HEK293 (cell line): ENCODE measurements at regions not wholly inside any gene's neighbourhood (a gene's known extent, or its start where the extent isn't known, plus 50 kb on each side); places are given as distances from the start of the nearest gene placed in this dataset.

ENCODE experiments used
- CTCF ChIA-PET: fragments of 350-600 bp; formaldehyde crosslinking; extraction: SDS; loops from one replicate; lab custom pipeline; 2021; ENCODE audit warnings: antibody characterized with exemption; lab: Yijun Ruan, JAX
- POLR2A ChIA-PET: fragments of 300-600 bp; formaldehyde crosslinking; extraction: SDS; loops from one replicate; lab custom pipeline; 2020; ENCODE audit warnings: antibody characterized with exemption, inconsistent platforms; lab: Yijun Ruan, JAX
- H3K27ac ChIP-seq: fragments of 200-500 bp; sonication (Bioruptor generic); 2 replicates; pipeline ENCODE4 v1.5.1; 2014; ENCODE audit warnings: low read depth, low read length, control low read depth, inconsistent platforms; ENCODE audit errors: extremely low read depth
- H3K36me3 ChIP-seq, 2 experiments: fragments of 200-500 bp in 1 of 2; sonication (Bioruptor generic) in 1 of 2; 1 replicate in 1 of 2; 2 replicates in 1 of 2; pipeline ENCODE4 v1.5.1; 2014 to 2017; ENCODE audit warnings: inconsistent platforms in 2 of 2, low read length in 2 of 2; ENCODE audit not compliant: control insufficient read depth in 2 of 2, insufficient read depth in 1 of 2
- H3K4me1 ChIP-seq: fragments of 200-500 bp; sonication (Bioruptor generic); 2 replicates; pipeline ENCODE4 v1.5.1; 2014; ENCODE audit warnings: mild to moderate bottlenecking, low read length, inconsistent platforms; ENCODE audit not compliant: control insufficient read depth, insufficient read depth
- H3K4me3 ChIP-seq: 2 replicates; pipeline ENCODE4 v1.5.1; 2011; ENCODE audit warnings: low read depth, mild to moderate bottlenecking, control low read depth, low read length, moderate library complexity
- H3K9me3 ChIP-seq: fragments of 200-500 bp; sonication (Bioruptor generic); 2 replicates; pipeline ENCODE4 v1.5.1; 2014; ENCODE audit warnings: low read depth, low read length, inconsistent platforms; ENCODE audit not compliant: control insufficient read depth, insufficient read depth
- BCL11B ChIP-seq: fragments of 450-650 bp; formaldehyde crosslinking; IDR thresholded peaks from 2 replicates; pipeline ENCODE4 v1.5.1; 2016; ENCODE audit warnings: low read depth, missing biosample characterization, missing genetic modification characterization
- ELK4 ChIP-seq: IDR thresholded peaks from 2 replicates; pipeline ENCODE4 v1.6.1; 2011; ENCODE audit warnings: mild to moderate bottlenecking, low read depth, low read length, borderline replicate concordance
- GLIS1 ChIP-seq: fragments of 450-650 bp; formaldehyde crosslinking; IDR thresholded peaks from 2 replicates; pipeline ENCODE4 v1.5.1; 2016; ENCODE audit warnings: missing biosample characterization, missing genetic modification characterization
- HOXA7 ChIP-seq: sonication (generic); formaldehyde crosslinking; IDR thresholded peaks from 2 replicates; pipeline ENCODE4 v1.8.1; 2022; ENCODE audit warnings: missing genetic modification reagents, borderline replicate concordance
- HOXD13 ChIP-seq: sonication (generic); formaldehyde crosslinking; IDR thresholded peaks from 2 replicates; pipeline ENCODE4 v1.8.0; 2022; ENCODE audit warnings: missing genetic modification reagents, borderline replicate concordance
- MEIS1 ChIP-seq: sonication (generic); formaldehyde crosslinking; IDR thresholded peaks from 2 replicates; pipeline ENCODE4 v1.8.1; 2022; ENCODE audit warnings: missing genetic modification reagents, mild to moderate bottlenecking, borderline replicate concordance
- OSR2 ChIP-seq: fragments of 450-650 bp; formaldehyde crosslinking; IDR thresholded peaks from 2 replicates; pipeline ENCODE4 v1.5.1; 2016; ENCODE audit warnings: missing biosample characterization, missing genetic modification characterization
- SP7 ChIP-seq: fragments of 450-650 bp; formaldehyde crosslinking; IDR thresholded peaks from 2 replicates; pipeline ENCODE4 v1.5.1; 2016; ENCODE audit warnings: missing biosample characterization, missing genetic modification characterization
- ZBTB49 ChIP-seq: fragments of 450-650 bp; formaldehyde crosslinking; IDR thresholded peaks from 2 replicates; pipeline ENCODE4 v1.5.1; 2016; ENCODE audit warnings: missing biosample characterization, missing genetic modification characterization, low read depth
- ZBTB6 ChIP-seq: fragments of 450-650 bp; formaldehyde crosslinking; IDR thresholded peaks from 2 replicates; pipeline ENCODE4 v1.5.1; 2017; ENCODE audit warnings: missing biosample characterization, missing genetic modification characterization
- ZFHX2 ChIP-seq: fragments of 450-650 bp; formaldehyde crosslinking; conservative IDR thresholded peaks from 2 replicates; pipeline ENCODE4 v1.5.1; 2016; ENCODE audit warnings: missing biosample characterization, missing genetic modification characterization
- ZNF114 ChIP-seq: fragments of 450-650 bp; formaldehyde crosslinking; IDR thresholded peaks from 2 replicates; pipeline ENCODE4 v1.5.0; 2017; ENCODE audit warnings: missing biosample characterization, missing genetic modification characterization
- ZNF23 ChIP-seq: fragments of 450-650 bp; formaldehyde crosslinking; IDR thresholded peaks from 2 replicates; pipeline ENCODE4 v1.5.1; 2016; ENCODE audit warnings: missing biosample characterization, missing genetic modification characterization, borderline replicate concordance
- ZNF239 ChIP-seq: fragments of 450-650 bp; formaldehyde crosslinking; IDR thresholded peaks from 2 replicates; pipeline ENCODE4 v1.5.1; 2016; ENCODE audit warnings: missing biosample characterization, missing genetic modification characterization
- ZNF248 ChIP-seq: fragments of 450-650 bp; formaldehyde crosslinking; IDR thresholded peaks from 2 replicates; pipeline ENCODE4 v1.5.1; 2017; ENCODE audit warnings: missing biosample characterization, missing genetic modification characterization
- ZNF335 ChIP-seq: fragments of 450-650 bp; formaldehyde crosslinking; conservative IDR thresholded peaks from 2 replicates; pipeline ENCODE4 v1.5.1; 2016; ENCODE audit warnings: missing biosample characterization, missing genetic modification characterization
- ZNF398 ChIP-seq: fragments of 450-650 bp; formaldehyde crosslinking; IDR thresholded peaks from 2 replicates; pipeline ENCODE4 v1.5.1; 2017; ENCODE audit warnings: missing biosample characterization, missing genetic modification characterization
- ZNF510 ChIP-seq: fragments of 450-650 bp; formaldehyde crosslinking; IDR thresholded peaks from 2 replicates; pipeline ENCODE4 v1.5.1; 2018; ENCODE audit warnings: mild to moderate bottlenecking, missing genetic modification characterization, missing biosample characterization; ENCODE audit not compliant: insufficient replicate concordance
- ZNF555 ChIP-seq: fragments of 450-650 bp; formaldehyde crosslinking; conservative IDR thresholded peaks from 2 replicates; pipeline ENCODE4 v1.5.1; 2017; ENCODE audit warnings: missing biosample characterization, mild to moderate bottlenecking, missing genetic modification characterization, inconsistent platforms
- ZNF645 ChIP-seq: fragments of 450-650 bp; formaldehyde crosslinking; IDR thresholded peaks from 2 replicates; pipeline ENCODE4; 2016; ENCODE audit warnings: missing biosample characterization, missing genetic modification characterization
- ZNF654 ChIP-seq: fragments of 450-650 bp; formaldehyde crosslinking; IDR thresholded peaks from 2 replicates; pipeline ENCODE4 v1.5.1; 2016; ENCODE audit warnings: low read depth, missing biosample characterization, missing genetic modification characterization
- ZNF664 ChIP-seq: fragments of 450-650 bp; formaldehyde crosslinking; IDR thresholded peaks from 2 replicates; pipeline ENCODE4 v1.5.1; 2016; ENCODE audit warnings: missing biosample characterization, missing genetic modification characterization
- ZNF76 ChIP-seq: fragments of 450-650 bp; formaldehyde crosslinking; IDR thresholded peaks from 2 replicates; pipeline ENCODE4; 2016; ENCODE audit warnings: low read depth, missing biosample characterization, missing genetic modification characterization, borderline replicate concordance
- ZSCAN5A ChIP-seq: fragments of 450-650 bp; formaldehyde crosslinking; IDR thresholded peaks from 2 replicates; pipeline ENCODE4 v1.5.1; 2016; ENCODE audit warnings: missing biosample characterization, missing genetic modification characterization

GRCh38 chr6:27611451-27611850 is 138.5 kb upstream of the ZNF184 start (continued):
- TF ChIP-seq ZNF510 (tag by site-specific recombination) (peak; percentile 44), ZNF76 (tag by site-specific recombination) (no peak), ZNF664 (0 out of 2 replicates have a peak, but pooled peaks have one; percentile 38), ZNF335 (tag by site-specific recombination) (no peak), SP7 (tag by site-specific recombination) (no peak), OSR2 (no peak), ZSCAN5A (tag by site-specific recombination) (no peak), MEIS1 (CRISPR knock-in tag) (no peak), GLIS1 (no peak), ZNF248 (tag by site-specific recombination) (no peak), ZNF654 (tag by site-specific recombination) (peak; percentile 19; the same call in 1 of the 2 replicates), ZNF555 (tag by site-specific recombination) (no peak; the same call in 1 of the 2 replicates), ZNF645 (tag by site-specific recombination) (no peak), HOXA7 (CRISPR knock-in tag) (no peak), ZBTB49 (tag by site-specific recombination) (no peak), HOXD13 (no peak), ZNF23 (tag by site-specific recombination) (no peak)

GRCh38 chr6:27608916-27609883 is 136.3 kb upstream of the ZNF184 start:
- POLR2A ChIA-PET = interaction anchor here (0.7 to 1.2 kb wide), 3 partner anchors 22 to 107 kb away, joined by 3 to 8 read pairs (median 6); no protein-coding TSS in a partner anchor
- no peak overlapping the region for H3K4me3 ChIP-seq
- CTCF ChIA-PET = interaction anchor here (0.6 to 2.6 kb wide), 34 partner anchors 10 to 527 kb away, joined by 3 to 24 read pairs (median 4); partner anchors contain the start of gene POM121L2
- H3K9me3 ChIP-seq = no peaks in the 10 kb centered on the region
- H3K36me3 ChIP-seq = no peaks in the 10 kb centered on the region
- H3K4me1 ChIP-seq = no peaks in the 10 kb centered on the region
- no peak overlapping the region for H3K27ac ChIP-seq
- TF ChIP-seq ZBTB6 (tag by site-specific recombination) (no peak), ZFHX2 (tag by site-specific recombination) (no peak), BCL11B (tag by site-specific recombination) (no peak), ELK4 (no peak), ZSCAN5A (tag by site-specific recombination) (no peak), ZNF398 (tag by site-specific recombination) (no peak), ZNF114 (tag by site-specific recombination) (no peak), ZNF239 (tag by site-specific recombination) (no peak)
